ENCODE measurements at regions not wholly inside any gene's neighbourhood (a gene's known extent, or its start where the extent isn't known, plus 50 kb on each side); places are given as distances from the start of the nearest gene placed in this dataset.
A peak's percentile ranks its signal among the peaks of the same experiment; 100 is the strongest.
"Not testable (repeated sequence)": the region's sequence is repeated elsewhere in the genome, so short reads cannot be mapped to it uniquely, and the experiment has no call there.

GRCh38 chr12:83473408-83474095, 786.8 kb downstream of the TMTC2 start:
- in situ Hi-C loops (cut with HindIII; ENCODE audit: low pct_ligation_motif_present, low pct_unique_long_range_greater_than_20kb, low sequenced_read_pairs) = no loop called here
- peak; percentile 44 for DNase-seq

GRCh38 chr12:83472772-83473171, 786.1 kb downstream of the TMTC2 start:
- in situ Hi-C loops (cut with HindIII; ENCODE audit: low pct_ligation_motif_present, low pct_unique_long_range_greater_than_20kb, low sequenced_read_pairs) = no loop called here

GRCh38 chr12:83472350-83472749, 785.6 kb downstream of the TMTC2 start:
- in situ Hi-C loops (cut with HindIII; ENCODE audit: low pct_ligation_motif_present, low pct_unique_long_range_greater_than_20kb, low sequenced_read_pairs) = no loop called here
- no peak for DNase-seq

More at GRCh38 chr12:83472772-83473171, 786.1 kb downstream of the TMTC2 start:
- no peak for DNase-seq

- DNase-seq = no peak
- in situ Hi-C loops (cut with HindIII; ENCODE audit: low pct_ligation_motif_present, low pct_unique_long_range_greater_than_20kb, low sequenced_read_pairs) = no loop called here
Observed at GRCh38 chr12:83471341-83471740, 784.6 kb downstream of the TMTC2 start.

- DNase-seq = no peak
- in situ Hi-C loops (cut with HindIII; ENCODE audit: low pct_ligation_motif_present, low pct_unique_long_range_greater_than_20kb, low sequenced_read_pairs) = no loop called here
Observed at GRCh38 chr12:83470749-83471148, 784.0 kb downstream of the TMTC2 start.

GRCh38 chr12:83468988-83469908, 782.5 kb downstream of the TMTC2 start:
- in situ Hi-C loops (cut with HindIII; ENCODE audit: low pct_ligation_motif_present, low pct_unique_long_range_greater_than_20kb, low sequenced_read_pairs) = no loop called here
- DNase-seq = no peak

- DNase-seq = no peak
- in situ Hi-C loops (cut with HindIII; ENCODE audit: low pct_ligation_motif_present, low pct_unique_long_range_greater_than_20kb, low sequenced_read_pairs) = no loop called here
Observed at GRCh38 chr12:83465632-83466031, 778.9 kb downstream of the TMTC2 start.

GRCh38 chr12:83462419-83462818, 775.7 kb downstream of the TMTC2 start:
- in situ Hi-C loops (cut with HindIII; ENCODE audit: low pct_ligation_motif_present, low pct_unique_long_range_greater_than_20kb, low sequenced_read_pairs) = no loop called here
- DNase-seq = no peak

GRCh38 chr12:83461336-83461935, 774.7 kb downstream of the TMTC2 start:
- no peak for DNase-seq
- in situ Hi-C loops (cut with HindIII; ENCODE audit: low pct_ligation_motif_present, low pct_unique_long_range_greater_than_20kb, low sequenced_read_pairs) = no loop called here

GRCh38 chr12:83451189-83451588, 764.5 kb downstream of the TMTC2 start:
- no peak for DNase-seq
- in situ Hi-C loops (cut with HindIII; ENCODE audit: low pct_ligation_motif_present, low pct_unique_long_range_greater_than_20kb, low sequenced_read_pairs) = no loop called here

- no peak for DNase-seq
- in situ Hi-C loops (cut with HindIII; ENCODE audit: low pct_ligation_motif_present, low pct_unique_long_range_greater_than_20kb, low sequenced_read_pairs) = no loop called here
Observed at GRCh38 chr12:83434600-83434999, 747.9 kb downstream of the TMTC2 start.

- in situ Hi-C loops (cut with HindIII; ENCODE audit: low pct_ligation_motif_present, low pct_unique_long_range_greater_than_20kb, low sequenced_read_pairs) = no loop called here
- DNase-seq = no peak
Observed at GRCh38 chr12:83432176-83432719, 745.5 kb downstream of the TMTC2 start.

GRCh38 chr12:83427586-83428136, 741.0 kb downstream of the TMTC2 start:
- in situ Hi-C loops (cut with HindIII; ENCODE audit: low pct_ligation_motif_present, low pct_unique_long_range_greater_than_20kb, low sequenced_read_pairs); DNase-seq: not testable (repeated sequence)

GRCh38 chr12:83414981-83415380, 728.3 kb downstream of the TMTC2 start:
- no peak for DNase-seq
- in situ Hi-C loops (cut with HindIII; ENCODE audit: low pct_ligation_motif_present, low pct_unique_long_range_greater_than_20kb, low sequenced_read_pairs) = no loop called here

- no peak for DNase-seq
- in situ Hi-C loops (cut with HindIII; ENCODE audit: low pct_ligation_motif_present, low pct_unique_long_range_greater_than_20kb, low sequenced_read_pairs) = no loop called here
Observed at GRCh38 chr12:83408851-83409250, 722.1 kb downstream of the TMTC2 start.

GRCh38 chr12:83408146-83408545, 721.4 kb downstream of the TMTC2 start:
- in situ Hi-C loops (cut with HindIII; ENCODE audit: low pct_ligation_motif_present, low pct_unique_long_range_greater_than_20kb, low sequenced_read_pairs) = no loop called here
- DNase-seq = no peak

GRCh38 chr12:83404521-83404920, 717.8 kb downstream of the TMTC2 start:
- in situ Hi-C loops (cut with HindIII; ENCODE audit: low pct_ligation_motif_present, low pct_unique_long_range_greater_than_20kb, low sequenced_read_pairs) = no loop called here
- no peak for DNase-seq

GRCh38 chr12:83390186-83390585, 703.5 kb downstream of the TMTC2 start:
- in situ Hi-C loops (cut with HindIII; ENCODE audit: low pct_ligation_motif_present, low pct_unique_long_range_greater_than_20kb, low sequenced_read_pairs) = no loop called here
- DNase-seq = no peak
